IPS-20b (cell line): ENCODE measurements at regions not wholly inside any gene's neighbourhood (a gene's known extent, or its start where the extent isn't known, plus 50 kb on each side); places are given as distances from the start of the nearest gene placed in this dataset.
"Not testable (repeated sequence)": the region's sequence is repeated elsewhere in the genome, so short reads cannot be mapped to it uniquely, and the experiment has no call there.

ENCODE experiments used
- H3K27ac ChIP-seq: one replicate; pipeline ENCODE4 v1.5.1; 2013; ENCODE audit warnings: low read length
- H3K27me3 ChIP-seq: 2 replicates; pipeline ENCODE4 v1.6.1; 2013; ENCODE audit warnings: mild to moderate bottlenecking, low read length, inconsistent platforms; ENCODE audit not compliant: insufficient read depth
- H3K36me3 ChIP-seq: 2 replicates; pipeline ENCODE4 v1.6.1; 2013; ENCODE audit warnings: low read depth, mild to moderate bottlenecking, inconsistent platforms, low read length, moderate library complexity; ENCODE audit not compliant: insufficient read depth
- H3K4me1 ChIP-seq: 2 replicates; pipeline ENCODE4 v1.6.1; 2013; ENCODE audit warnings: mild to moderate bottlenecking, control low read depth, inconsistent platforms, low read length, moderate library complexity; ENCODE audit not compliant: insufficient read depth
- H3K4me3 ChIP-seq: 2 replicates; pipeline ENCODE4 v1.5.1; 2013; ENCODE audit warnings: mild to moderate bottlenecking, low read length, inconsistent platforms
- H3K9ac ChIP-seq: 2 replicates; pipeline ENCODE4 v1.6.1; 2013; ENCODE audit warnings: low read depth, mild to moderate bottlenecking, inconsistent platforms, low read length, moderate library complexity
- H3K9me3 ChIP-seq: 2 replicates; pipeline ENCODE4 v1.6.1; 2013; ENCODE audit warnings: mild to moderate bottlenecking, low read depth, low read length, inconsistent platforms; ENCODE audit not compliant: insufficient read depth

- H3K36me3 ChIP-seq, result no peaks in the 10 kb centered on the region
- no peak overlapping the region for H3K9ac ChIP-seq
- no peaks in the 10 kb centered on the region for H3K27me3 ChIP-seq
- H3K4me1 ChIP-seq, result peaks cover 21% of the 10 kb centered on the region
- H3K27ac ChIP-seq, result no peak overlapping the region
- H3K9me3 ChIP-seq, result peaks cover 8% of the 10 kb centered on the region; the same call in 1 of the 2 replicates
- H3K4me3 ChIP-seq, result no peak overlapping the region
Observed at GRCh38 chr10:36424502-36424901, 700.9 kb upstream of the ANKRD30A start.

- no peak overlapping the region for H3K27ac ChIP-seq
- peaks cover 8% of the 10 kb centered on the region; the same call in 1 of the 2 replicates for H3K9me3 ChIP-seq
- peaks cover 21% of the 10 kb centered on the region for H3K4me1 ChIP-seq
- H3K4me3 ChIP-seq, result no peak overlapping the region
- no peak overlapping the region for H3K9ac ChIP-seq
- no peaks in the 10 kb centered on the region for H3K27me3 ChIP-seq
- H3K36me3 ChIP-seq, result no peaks in the 10 kb centered on the region
Observed at GRCh38 chr10:36423821-36424248, 701.6 kb upstream of the ANKRD30A start.

- Histone ChIP-seq H3K4me1 (peaks cover 21% of the 10 kb centered on the region), H3K4me3 (0 out of 2 replicates have a peak overlapping the region, but pooled peaks have one; percentile 10), H3K9ac (peak overlapping the region; percentile 42; the same call in 1 of the 2 replicates), H3K9me3 (peaks cover 8% of the 10 kb centered on the region; the same call in 1 of the 2 replicates), H3K36me3 (no peaks in the 10 kb centered on the region), H3K27ac (peak overlapping the region; percentile 8), H3K27me3 (no peaks in the 10 kb centered on the region)
Observed at GRCh38 chr10:36421992-36422391, 703.4 kb upstream of the ANKRD30A start.

DNA sequence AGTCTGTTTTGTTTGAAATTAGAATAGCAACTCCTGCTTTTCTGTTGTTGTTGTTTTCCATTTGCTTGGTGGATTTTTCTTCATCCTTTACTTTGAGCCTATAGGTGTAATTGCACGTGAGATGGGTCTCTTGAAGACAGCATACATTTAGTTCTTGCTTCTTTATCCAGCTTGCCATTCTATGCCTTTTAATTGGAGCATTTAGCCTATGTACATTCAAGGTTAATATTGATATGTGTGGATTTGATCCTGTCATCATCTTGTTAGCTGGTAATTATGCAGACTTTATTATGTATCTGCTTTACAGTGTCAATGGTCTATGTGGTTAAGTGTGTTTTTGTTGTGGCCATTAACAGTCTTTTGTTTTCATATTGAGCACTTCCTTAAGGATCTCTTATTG is 708.9 kb upstream of the ANKRD30A start:
- Histone ChIP-seq H3K9ac (no peak overlapping the region), H3K27me3 (no peaks in the 10 kb centered on the region), H3K4me3 (no peak overlapping the region), H3K4me1 (no peaks in the 10 kb centered on the region), H3K27ac (no peak overlapping the region), H3K9me3 (no peaks in the 10 kb centered on the region), H3K36me3 (no peaks in the 10 kb centered on the region)

- H3K36me3 ChIP-seq, result no peaks in the 10 kb centered on the region
- H3K9me3 ChIP-seq, result no peaks in the 10 kb centered on the region
- no peak overlapping the region for H3K27ac ChIP-seq
- H3K4me3 ChIP-seq, result no peak overlapping the region
- no peaks in the 10 kb centered on the region for H3K27me3 ChIP-seq
- H3K4me1 ChIP-seq, result no peaks in the 10 kb centered on the region
- H3K9ac ChIP-seq, result no peak overlapping the region
Observed at GRCh38 chr10:36412942-36413341, 712.5 kb upstream of the ANKRD30A start.

DNA sequence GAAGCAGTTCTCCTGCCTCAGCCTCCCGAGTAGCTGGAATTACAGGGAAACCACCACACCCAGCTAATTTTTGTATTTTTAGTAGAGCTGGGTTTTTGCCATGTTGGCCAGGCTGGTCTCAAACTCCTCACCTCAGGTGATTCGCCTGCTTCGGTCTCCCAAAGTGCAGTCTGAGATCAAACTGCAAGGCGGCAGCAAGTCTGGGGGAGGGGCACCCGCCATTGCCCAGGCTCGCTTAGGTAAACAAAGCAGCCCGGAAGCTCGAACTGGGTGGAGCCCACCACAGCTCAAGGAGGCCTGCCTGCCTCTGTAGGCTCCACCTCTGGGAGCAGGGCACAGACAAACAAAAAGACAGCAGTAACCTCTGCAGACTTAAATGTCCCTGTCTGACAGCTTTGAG is 725.2 kb upstream of the ANKRD30A start:
- H3K27ac ChIP-seq, H3K9ac ChIP-seq, H3K4me1 ChIP-seq, H3K4me3 ChIP-seq, H3K9me3 ChIP-seq, H3K36me3 ChIP-seq, H3K27me3 ChIP-seq: not testable (repeated sequence)

DNA sequence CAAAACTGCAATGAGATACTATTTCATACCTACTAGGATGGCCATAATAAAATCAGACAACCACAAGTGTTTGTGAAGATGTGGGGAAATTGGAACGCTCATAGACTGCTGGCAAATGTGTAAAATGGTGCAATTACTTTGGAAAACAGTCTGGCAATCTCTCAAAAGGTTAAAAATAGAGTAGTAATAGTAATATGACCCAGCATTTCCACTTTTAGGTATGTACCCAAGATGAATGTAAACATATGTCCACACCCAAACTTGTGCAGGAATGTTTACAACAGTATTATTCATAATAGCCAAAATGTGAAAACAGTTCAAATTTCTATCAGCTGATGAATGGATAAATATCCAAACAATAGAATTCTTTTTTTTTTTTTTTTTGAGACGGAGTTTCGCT is 731.6 kb upstream of the ANKRD30A start:
- Histone ChIP-seq H3K27ac (no peak overlapping the region), H3K36me3 (no peaks in the 10 kb centered on the region), H3K27me3 (no peaks in the 10 kb centered on the region), H3K4me3 (no peak overlapping the region), H3K9ac (no peak overlapping the region), H3K9me3 (no peaks in the 10 kb centered on the region), H3K4me1 (no peaks in the 10 kb centered on the region)

DNA sequence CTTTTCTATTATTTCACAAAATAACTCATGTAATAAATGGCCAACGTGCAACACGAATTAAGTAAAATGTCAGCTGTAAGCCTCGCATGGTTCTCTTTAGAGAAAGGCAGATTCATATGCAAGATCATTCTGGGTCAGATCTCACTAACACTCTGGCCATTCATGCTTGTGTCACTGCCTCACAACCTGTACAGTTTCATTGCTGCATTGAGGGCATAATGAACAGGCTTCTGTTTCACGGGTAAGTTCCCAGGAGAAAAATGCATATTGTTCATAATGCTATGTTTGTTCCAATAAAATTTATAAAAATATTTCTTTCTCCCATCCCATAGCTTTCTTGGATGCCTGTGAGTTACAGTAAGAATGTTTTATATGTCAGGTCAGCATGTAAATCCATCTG is 734.0 kb upstream of the ANKRD30A start:
- Histone ChIP-seq H3K4me1 (no peaks in the 10 kb centered on the region), H3K27me3 (no peaks in the 10 kb centered on the region), H3K9ac (no peak overlapping the region), H3K27ac (no peak overlapping the region), H3K9me3 (no peaks in the 10 kb centered on the region), H3K4me3 (no peak overlapping the region), H3K36me3 (no peaks in the 10 kb centered on the region)

DNA sequence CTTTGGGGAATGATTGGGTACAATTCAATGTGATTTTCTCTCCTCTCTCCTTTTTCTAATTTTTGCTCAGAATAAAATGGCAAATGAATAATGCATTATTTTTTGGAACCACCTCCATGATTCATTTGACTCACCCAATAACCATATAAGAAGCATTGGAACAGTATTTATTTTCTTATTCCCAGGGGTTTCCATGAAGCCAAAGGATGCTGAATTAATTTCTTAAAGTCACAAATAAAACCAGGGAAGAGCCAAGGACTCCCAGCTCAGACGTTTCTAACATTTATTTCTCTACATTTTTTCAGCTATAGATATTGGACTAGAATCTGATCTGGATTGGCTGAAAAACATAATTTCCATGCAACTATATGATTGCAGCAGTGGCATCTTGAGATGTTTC is 735.2 kb upstream of the ANKRD30A start:
- no peak overlapping the region for H3K4me3 ChIP-seq
- H3K9me3 ChIP-seq, result no peaks in the 10 kb centered on the region
- H3K36me3 ChIP-seq, result no peaks in the 10 kb centered on the region
- no peak overlapping the region for H3K9ac ChIP-seq
- H3K27ac ChIP-seq, result no peak overlapping the region
- H3K4me1 ChIP-seq, result no peaks in the 10 kb centered on the region
- no peaks in the 10 kb centered on the region for H3K27me3 ChIP-seq

DNA sequence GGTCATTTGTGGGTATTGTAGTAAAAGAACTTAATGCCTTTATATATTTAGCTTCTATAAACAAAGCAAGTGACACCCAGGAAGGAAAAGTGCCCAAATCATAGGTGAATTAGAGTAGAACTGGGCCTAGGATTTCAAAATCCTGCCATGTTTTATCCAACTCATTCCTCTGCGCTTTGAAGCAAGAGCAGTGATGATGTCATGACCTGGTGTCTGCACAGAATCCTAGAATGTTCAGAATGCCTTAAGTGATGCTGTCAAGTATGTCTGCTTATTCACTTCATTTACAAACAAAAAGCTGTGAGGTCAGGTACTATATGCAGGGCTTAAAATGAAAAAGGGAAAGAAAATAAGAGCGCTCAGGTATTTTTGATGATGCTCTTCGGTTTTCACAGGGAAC is 737.2 kb upstream of the ANKRD30A start:
- Histone ChIP-seq H3K9ac (no peak overlapping the region), H3K9me3 (no peaks in the 10 kb centered on the region), H3K4me3 (no peak overlapping the region), H3K27me3 (no peaks in the 10 kb centered on the region), H3K4me1 (no peaks in the 10 kb centered on the region), H3K27ac (no peak overlapping the region), H3K36me3 (no peaks in the 10 kb centered on the region)

DNA sequence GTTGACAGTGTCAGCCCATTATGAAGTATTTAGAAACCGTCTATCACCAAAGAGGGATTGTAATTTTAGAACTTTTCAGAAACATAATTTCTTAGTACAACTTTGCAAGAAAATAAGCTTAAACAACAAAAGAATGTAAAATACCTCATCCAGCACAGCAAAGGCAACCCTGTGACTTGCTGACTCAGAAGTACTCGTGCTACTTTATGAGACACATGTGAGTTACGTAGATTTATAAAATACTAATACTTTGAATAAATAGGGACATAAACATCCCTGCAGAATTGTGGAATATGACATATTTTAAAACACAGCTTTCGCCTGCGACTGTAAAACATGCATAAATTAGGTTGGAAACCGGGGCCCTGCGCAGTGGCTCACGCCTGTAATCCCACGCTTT is 739.7 kb upstream of the ANKRD30A start:
- Histone ChIP-seq H3K27ac (no peak overlapping the region), H3K4me3 (no peak overlapping the region), H3K27me3 (no peaks in the 10 kb centered on the region), H3K9me3 (no peaks in the 10 kb centered on the region), H3K9ac (no peak overlapping the region), H3K4me1 (no peaks in the 10 kb centered on the region), H3K36me3 (no peaks in the 10 kb centered on the region)

- Histone ChIP-seq H3K9me3 (no peaks in the 10 kb centered on the region), H3K4me1 (no peaks in the 10 kb centered on the region), H3K9ac (no peak overlapping the region), H3K27me3 (no peaks in the 10 kb centered on the region), H3K4me3 (no peak overlapping the region), H3K27ac (no peak overlapping the region), H3K36me3 (no peaks in the 10 kb centered on the region)
Observed at GRCh38 chr10:36383349-36383748, 741.3 kb upstream of the FZD8 start.

GRCh38 chr10:36381748-36382147 is 739.7 kb upstream of the FZD8 start:
- no peaks in the 10 kb centered on the region for H3K4me1 ChIP-seq
- H3K27me3 ChIP-seq, result no peaks in the 10 kb centered on the region
- no peaks in the 10 kb centered on the region for H3K36me3 ChIP-seq
- no peaks in the 10 kb centered on the region for H3K9me3 ChIP-seq
- H3K9ac ChIP-seq, result no peak overlapping the region
- H3K27ac ChIP-seq, result no peak overlapping the region
- no peak overlapping the region for H3K4me3 ChIP-seq
